Mesendoderm (in vitro differentiated cells): ENCODE measurements at regions not wholly inside any gene's neighbourhood (a gene's known extent, or its start where the extent isn't known, plus 50 kb on each side); places are given as distances from the start of the nearest gene placed in this dataset.
"Not testable (repeated sequence)": the region's sequence is repeated elsewhere in the genome, so short reads cannot be mapped to it uniquely, and the experiment has no call there.

Source experiments
- DNase-seq: peaks from one replicate; pipeline ENCODE4 v3.0.0; 2013
- H2AK5ac ChIP-seq: 2 replicates; pipeline ENCODE4 v1.6.1; 2013; ENCODE audit warnings: low read length, inconsistent platforms
- H2BK120ac ChIP-seq: 2 replicates; pipeline ENCODE4 v1.6.1; 2013; ENCODE audit warnings: low read depth, mild to moderate bottlenecking, low read length, moderate library complexity, mixed read lengths
- H2BK15ac ChIP-seq: replicated peaks from 2 replicates; pipeline ENCODE4 v1.6.1; 2013; ENCODE audit warnings: low read depth, mild to moderate bottlenecking, moderate library complexity
- H2BK5ac ChIP-seq: 2 replicates; pipeline ENCODE4 v1.6.1; 2013; ENCODE audit warnings: low read length, inconsistent platforms
- H3K18ac ChIP-seq: 2 replicates; pipeline ENCODE4 v1.6.1; 2013; ENCODE audit warnings: mild to moderate bottlenecking, low read length, mixed read lengths
- H3K23ac ChIP-seq: one replicate; pipeline ENCODE4 v1.6.1; 2013; ENCODE audit warnings: low read length
- H3K27ac ChIP-seq: 2 replicates; pipeline ENCODE4 v1.5.1; 2013; ENCODE audit warnings: low read depth, mild to moderate bottlenecking, inconsistent platforms, low read length, moderate library complexity
- H3K27me3 ChIP-seq: 2 replicates; pipeline ENCODE4 v1.6.1; 2013; ENCODE audit warnings: low read length, control low read depth, mild to moderate bottlenecking, inconsistent platforms; ENCODE audit not compliant: insufficient read depth, poor library complexity
- H3K36me3 ChIP-seq: 2 replicates; pipeline ENCODE4 v1.6.1; 2013; ENCODE audit warnings: low read length, inconsistent platforms; ENCODE audit not compliant: control insufficient read depth, insufficient read depth
- H3K4ac ChIP-seq: one replicate; pipeline ENCODE4 v1.6.1; 2013; ENCODE audit warnings: low read depth, mild to moderate bottlenecking, low read length, moderate library complexity
- H3K4me1 ChIP-seq: 2 replicates; pipeline ENCODE4 v1.6.1; 2013; ENCODE audit warnings: low read depth, low read length, inconsistent platforms; ENCODE audit not compliant: control insufficient read depth
- H3K4me2 ChIP-seq: 2 replicates; pipeline ENCODE4 v1.6.1; 2013; ENCODE audit warnings: low read length
- H3K4me3 ChIP-seq: 2 replicates; pipeline ENCODE4 v1.5.1; 2013; ENCODE audit warnings: mild to moderate bottlenecking, low read length
- H3K56ac ChIP-seq: one replicate; pipeline ENCODE4 v1.6.1; 2013; ENCODE audit warnings: low read length
- H3K79me1 ChIP-seq: 2 replicates; pipeline ENCODE4 v1.6.1; 2013; ENCODE audit warnings: low read length, inconsistent platforms
- H3K79me2 ChIP-seq: 2 replicates; pipeline ENCODE4 v1.6.1; 2013; ENCODE audit warnings: mild to moderate bottlenecking, low read length; ENCODE audit not compliant: control insufficient read depth, insufficient read depth
- H3K9ac ChIP-seq: 2 replicates; pipeline ENCODE4 v1.6.1; 2013; ENCODE audit warnings: low read length, inconsistent platforms
- H4K5ac ChIP-seq: one replicate; pipeline ENCODE4 v1.6.1; 2013; ENCODE audit warnings: low read length
- H4K8ac ChIP-seq: one replicate; pipeline ENCODE4 v1.6.1; 2013; ENCODE audit warnings: low read depth, mild to moderate bottlenecking, control low read depth, low read length, moderate library complexity
- WGBS: extraction: QIAGEN DNeasy Blood & Tissue Kit; methylation state at CpG from one replicate; pipeline ENCODE4 v1.1.7; 2013; ENCODE audit warnings: low lambda C conversion rate, missing lambda C conversion rate; ENCODE audit not compliant: insufficient coverage; ENCODE audit errors: extremely low coverage; 5-methylcytosine and 5-hydroxymethylcytosine counted together

DNA sequence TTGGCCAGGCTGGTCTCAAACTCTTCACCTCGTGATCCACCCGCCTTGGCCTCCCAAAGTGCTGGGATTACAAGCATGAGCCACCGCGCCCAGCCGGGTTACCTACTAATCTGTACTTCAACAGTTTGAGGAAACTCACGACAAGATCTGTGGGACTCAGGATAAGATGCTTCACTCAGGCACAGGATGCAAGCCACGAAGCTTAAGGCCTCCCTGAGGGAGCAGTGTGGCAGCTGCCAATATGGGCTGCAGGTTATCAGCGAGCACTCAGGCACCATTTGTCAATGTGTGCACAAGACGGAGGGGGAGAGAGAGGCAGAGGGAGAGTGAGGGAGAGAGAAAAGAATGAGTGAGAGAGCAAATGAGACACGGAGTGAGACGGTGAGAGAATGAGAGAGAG, 173.6 kb upstream of the RAB6C start:
- Histone ChIP-seq H3K79me2 (no peaks in the 10 kb centered on the region), H3K18ac (no peak overlapping the region), H3K4me2 (no peak overlapping the region), H3K27me3 (no peaks in the 10 kb centered on the region), H3K27ac (peak overlapping the region; percentile 72), H3K4me3 (no peak overlapping the region), H3K9ac (no peak overlapping the region), H3K4ac (no peak overlapping the region), H3K23ac (no peak overlapping the region), H3K36me3 (no peaks in the 10 kb centered on the region), H2AK5ac (no peak overlapping the region), H3K56ac (peak overlapping the region; percentile 80), H3K4me1 (peaks cover 3% of the 10 kb centered on the region), H2BK15ac (no peak overlapping the region), H2BK120ac (no peak overlapping the region), H4K8ac (no peak overlapping the region), H4K5ac (no peak overlapping the region), H3K79me1 (no peaks in the 10 kb centered on the region), H2BK5ac (peak overlapping the region; percentile 71)
- DNase-seq, result peak; percentile 68
- 100% methylated on average over 2 of the region's 11 CpGs for WGBS

DNA sequence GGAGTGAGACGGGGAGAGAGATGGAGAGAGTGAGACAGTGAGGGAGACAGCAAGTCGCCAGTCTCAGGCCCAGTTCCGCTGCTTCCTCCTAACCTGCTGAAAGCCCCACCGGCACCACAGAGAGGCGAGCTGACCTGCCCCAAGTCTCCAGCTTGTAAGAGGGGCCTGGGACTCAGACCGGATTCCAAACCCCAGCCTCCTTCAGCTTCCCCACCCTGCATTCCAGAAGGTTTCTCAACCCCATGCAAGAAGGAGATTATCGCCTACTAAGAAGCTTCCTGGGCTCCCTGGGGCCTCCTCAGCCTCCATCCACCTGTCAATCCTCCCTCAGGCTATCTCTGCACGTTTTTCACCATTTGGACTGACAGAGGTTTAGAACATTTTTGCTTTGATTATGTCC, 173.1 kb upstream of the RAB6C start:
- Histone ChIP-seq H4K5ac (no peak overlapping the region), H3K9ac (no peak overlapping the region), H3K79me1 (no peaks in the 10 kb centered on the region), H3K27ac (peak overlapping the region; percentile 72), H2AK5ac (no peak overlapping the region), H3K36me3 (no peaks in the 10 kb centered on the region), H3K79me2 (no peaks in the 10 kb centered on the region), H3K23ac (no peak overlapping the region), H3K4me1 (peaks cover 3% of the 10 kb centered on the region), H3K27me3 (no peaks in the 10 kb centered on the region), H3K18ac (no peak overlapping the region), H3K4me3 (no peak overlapping the region), H4K8ac (no peak overlapping the region), H2BK15ac (no peak overlapping the region), H3K4ac (no peak overlapping the region), H3K4me2 (no peak overlapping the region), H2BK5ac (peak overlapping the region; percentile 71), H3K56ac (peak overlapping the region; percentile 80), H2BK120ac (no peak overlapping the region)
- peak; percentile 92 for DNase-seq
- no CpG with 5 or more reads among the region's 8 CpGs for WGBS

DNA sequence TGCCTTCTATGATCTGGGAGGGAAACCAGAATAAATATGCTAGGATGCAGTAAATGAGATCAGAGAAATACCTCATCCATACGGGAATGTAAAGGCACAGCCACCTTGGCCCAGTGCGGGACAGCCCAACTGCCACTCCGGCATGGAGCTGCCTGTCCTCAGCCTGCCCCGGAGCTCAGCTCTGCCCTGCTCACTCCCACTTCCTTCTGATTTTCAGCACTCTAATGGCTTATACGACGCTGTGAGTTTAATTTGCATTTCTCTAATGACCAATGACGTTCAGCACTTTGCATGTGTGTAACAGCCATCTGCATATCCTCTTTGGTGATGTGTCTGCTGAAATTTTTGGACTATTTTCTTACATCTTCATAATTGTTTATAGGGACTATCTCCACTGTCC, 172.5 kb upstream of the RAB6C start:
- no peak overlapping the region for H3K18ac ChIP-seq
- H3K4me3 ChIP-seq, result no peak overlapping the region
- H3K4me1 ChIP-seq, result peaks cover 3% of the 10 kb centered on the region
- H3K4ac ChIP-seq, result no peak overlapping the region
- H3K9ac ChIP-seq, result no peak overlapping the region
- no peak overlapping the region for H2BK15ac ChIP-seq
- H2AK5ac ChIP-seq, result no peak overlapping the region
- WGBS, result no CpG with 5 or more reads among the region's 7 CpGs
- no peaks in the 10 kb centered on the region for H3K79me1 ChIP-seq
- no peak overlapping the region for H4K8ac ChIP-seq
- no peak overlapping the region for H2BK120ac ChIP-seq
- H3K23ac ChIP-seq, result no peak overlapping the region
- H3K27me3 ChIP-seq, result no peaks in the 10 kb centered on the region
- H4K5ac ChIP-seq, result no peak overlapping the region
- no peak overlapping the region for H2BK5ac ChIP-seq
- no peak overlapping the region for H3K56ac ChIP-seq
- H3K4me2 ChIP-seq, result no peak overlapping the region
- H3K27ac ChIP-seq, result no peak overlapping the region
- no peaks in the 10 kb centered on the region for H3K36me3 ChIP-seq
- DNase-seq, result peak; percentile 42
- H3K79me2 ChIP-seq, result no peaks in the 10 kb centered on the region

DNA sequence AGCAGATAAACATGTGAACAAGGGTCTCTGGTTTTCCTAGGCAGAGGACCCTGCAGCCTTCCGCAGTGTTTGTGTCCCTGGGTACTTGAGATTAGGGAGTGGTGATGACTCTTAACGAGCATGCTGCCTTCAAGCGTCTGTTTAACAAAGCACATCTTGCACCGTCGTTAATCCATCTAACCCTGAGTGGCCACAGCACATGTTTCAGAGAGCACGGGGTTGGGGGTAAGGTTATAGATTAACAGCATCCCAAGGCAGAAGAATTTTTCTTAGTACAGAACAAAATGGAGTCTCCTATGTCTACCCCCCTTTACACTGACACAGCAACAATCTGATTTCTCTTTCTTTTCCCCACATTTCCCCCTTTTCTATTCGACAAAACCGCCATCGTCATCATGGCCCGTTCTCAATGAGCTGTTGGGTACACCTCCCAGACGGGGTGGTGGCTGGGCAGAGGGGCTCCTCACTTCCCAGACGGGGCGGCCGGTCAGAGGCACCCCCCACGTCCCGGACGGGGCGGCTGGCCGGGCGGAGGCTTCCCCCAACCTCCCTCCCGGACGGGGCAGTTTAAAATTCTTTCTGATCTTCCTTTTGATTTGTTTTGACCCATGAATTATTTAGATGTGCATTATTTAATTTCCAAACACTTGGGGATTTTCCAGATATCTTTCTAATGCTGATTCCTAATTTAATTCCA, 171.7 kb upstream of the RAB6C start:
- not testable (repeated sequence) for H3K27me3 ChIP-seq, H4K5ac ChIP-seq, H3K18ac ChIP-seq

DNA sequence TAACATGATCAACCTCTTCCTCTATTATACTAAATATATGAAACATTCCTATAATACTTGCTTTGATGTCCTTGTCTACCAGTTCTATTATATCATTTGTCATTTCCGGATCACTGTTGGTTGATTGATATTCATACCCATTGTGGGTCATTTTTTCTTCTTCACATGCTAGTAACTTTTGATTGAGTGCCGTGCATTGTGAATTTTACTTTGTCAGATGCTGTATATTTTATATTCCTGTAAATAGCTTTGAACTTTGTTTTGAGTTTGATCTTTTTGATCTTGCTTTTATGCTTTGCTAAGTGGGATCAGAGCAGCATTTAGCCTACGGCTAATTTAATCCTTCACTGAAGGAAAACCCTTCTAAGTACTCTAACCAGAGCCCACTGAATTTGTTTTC, 168.9 kb upstream of the RAB6C start:
- Histone ChIP-seq H3K4me2 (no peak overlapping the region), H3K4ac (no peak overlapping the region), H3K4me3 (no peak overlapping the region), H2BK15ac (no peak overlapping the region), H3K79me2 (no peaks in the 10 kb centered on the region), H3K23ac (no peak overlapping the region), H4K5ac (no peak overlapping the region), H3K56ac (no peak overlapping the region), H4K8ac (no peak overlapping the region), H3K9ac (no peak overlapping the region), H3K79me1 (no peaks in the 10 kb centered on the region), H2BK120ac (no peak overlapping the region), H3K36me3 (no peaks in the 10 kb centered on the region), H2BK5ac (no peak overlapping the region), H3K18ac (no peak overlapping the region), H3K4me1 (peaks cover 3% of the 10 kb centered on the region), H2AK5ac (no peak overlapping the region), H3K27me3 (no peaks in the 10 kb centered on the region), H3K27ac (no peak overlapping the region)
- DNase-seq, result no peak
- no CpG with 5 or more reads among the region's 3 CpGs for WGBS

More for the DNA sequence above, 171.7 kb upstream of the RAB6C start:
- H2AK5ac ChIP-seq, H3K79me2 ChIP-seq, H3K79me1 ChIP-seq, H3K23ac ChIP-seq, H2BK5ac ChIP-seq, H3K36me3 ChIP-seq, H2BK120ac ChIP-seq, H3K4me1 ChIP-seq, DNase-seq, H3K4me3 ChIP-seq, H3K56ac ChIP-seq, H3K9ac ChIP-seq, H2BK15ac ChIP-seq, H3K4me2 ChIP-seq, H3K27ac ChIP-seq, H3K4ac ChIP-seq, H4K8ac ChIP-seq: not testable (repeated sequence)
- no CpG with 5 or more reads among the region's 22 CpGs for WGBS

DNA sequence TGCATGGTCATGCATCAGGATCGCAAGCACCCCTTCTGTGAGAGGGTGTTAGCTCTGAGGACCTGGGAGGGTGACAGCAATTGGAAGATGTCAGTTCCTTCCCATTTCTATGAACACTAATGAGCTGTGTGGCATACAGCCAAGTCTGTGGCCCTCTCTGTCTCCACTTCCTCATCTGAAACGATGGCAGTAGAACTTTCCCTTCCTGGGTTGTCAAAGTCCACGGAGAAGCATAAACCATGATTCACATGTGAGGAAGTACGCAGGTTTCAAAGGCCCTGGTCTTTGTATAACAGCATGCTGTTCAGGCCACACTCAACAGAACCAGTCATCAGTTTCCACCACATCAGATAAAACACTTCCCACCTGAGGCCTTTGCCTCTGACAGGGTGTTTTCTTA, 167.4 kb upstream of the RAB6C start:
- H3K4me3 ChIP-seq, result no peak overlapping the region
- H3K23ac ChIP-seq, result no peak overlapping the region
- H3K4ac ChIP-seq, result no peak overlapping the region
- H3K9ac ChIP-seq, result no peak overlapping the region
- no peak overlapping the region for H2AK5ac ChIP-seq
- H3K27me3 ChIP-seq, result no peaks in the 10 kb centered on the region
- no peaks in the 10 kb centered on the region for H3K36me3 ChIP-seq
- no peaks in the 10 kb centered on the region for H3K79me1 ChIP-seq
- H3K56ac ChIP-seq, result no peak overlapping the region
- H2BK120ac ChIP-seq, result no peak overlapping the region
- no peak overlapping the region for H4K8ac ChIP-seq
- no peak overlapping the region for H4K5ac ChIP-seq
- H3K4me1 ChIP-seq, result no peaks in the 10 kb centered on the region
- no CpG with 5 or more reads among the region's 4 CpGs for WGBS
- no peak overlapping the region for H2BK15ac ChIP-seq
- no peak overlapping the region for H3K18ac ChIP-seq
- H3K79me2 ChIP-seq, result no peaks in the 10 kb centered on the region
- no peak for DNase-seq
- no peak overlapping the region for H2BK5ac ChIP-seq
- no peak overlapping the region for H3K27ac ChIP-seq
- no peak overlapping the region for H3K4me2 ChIP-seq
